ENCODE measurements at regions not wholly inside any gene's neighbourhood (a gene's known extent, or its start where the extent isn't known, plus 50 kb on each side); places are given as distances from the start of the nearest gene placed in this dataset.

DNA sequence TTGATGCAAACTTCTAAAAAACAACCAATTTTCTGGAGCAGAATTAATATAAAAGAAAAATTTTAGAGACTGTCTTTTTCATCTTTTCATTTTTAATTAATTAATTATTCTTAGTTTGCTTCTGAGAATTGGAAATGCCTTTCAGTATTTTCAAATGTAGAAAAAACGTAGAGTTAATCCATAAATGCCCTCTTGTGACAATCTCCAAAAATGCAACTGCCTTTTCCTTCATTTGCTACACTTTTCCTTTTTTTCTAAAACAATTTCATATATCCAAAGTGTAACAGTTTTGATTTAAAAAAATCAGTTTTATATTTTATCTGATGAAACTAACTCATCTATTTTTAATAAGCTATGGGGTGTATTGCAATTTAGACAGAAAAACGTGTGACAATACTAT is 409.3 kb downstream of the PRKD1 start:
- intact Hi-C loops (cut with DNase I) = no loop called here
- H3K36me3 ChIP-seq = no peaks in the 10 kb centered on the region
- H3K4me1 ChIP-seq (replicated peaks) = no peaks in the 10 kb centered on the region
- H3K27me3 ChIP-seq (replicated peaks; ENCODE audit: insufficient read depth) = no peaks in the 10 kb centered on the region
- 22% methylated on average over 2 of the region's 2 CpGs for whole genome bisulfite sequencing
- H3K4me3 ChIP-seq = no peak overlapping the region
- no peaks in the 10 kb centered on the region for H3K9me3 ChIP-seq
- TF ChIP-seq CTCF (IDR thresholded peaks at IDR 0.05) (no peak), POLR2A (IDR thresholded peaks at IDR 0.05) (no peak), POLR2AphosphoS5 (IDR thresholded peaks at IDR 0.05) (no peak)
- no peak overlapping the region for H3K27ac ChIP-seq
- no peak for DNase-seq (ENCODE audit: low spot score)

- H3K27ac ChIP-seq = no peak overlapping the region
- no peaks in the 10 kb centered on the region for H3K9me3 ChIP-seq
- no peak for DNase-seq (ENCODE audit: low spot score)
- no peaks in the 10 kb centered on the region for H3K36me3 ChIP-seq
- intact Hi-C loops (cut with DNase I) = no loop called here
- TF ChIP-seq CTCF (IDR thresholded peaks at IDR 0.05) (no peak), POLR2A (IDR thresholded peaks at IDR 0.05) (no peak), POLR2AphosphoS5 (IDR thresholded peaks at IDR 0.05) (no peak)
- H3K27me3 ChIP-seq (replicated peaks; ENCODE audit: insufficient read depth) = no peaks in the 10 kb centered on the region
- no peak overlapping the region for H3K4me3 ChIP-seq
- no peaks in the 10 kb centered on the region for H3K4me1 ChIP-seq (replicated peaks)
- 37% methylated on average over 2 of the region's 2 CpGs for WGBS
Measured at GRCh38 chr14:29521526-29522137, 406.0 kb downstream of the PRKD1 start.

Small RNAs in the stretch of these regions (small RNA-seq; reads per million reads assigned to genes)
- 0 reads per million in 2 donors for gene RF00019
- gene RNU11-5P = 0 reads per million in 2 donors
- 0 reads per million in 2 donors for gene RNU6-864P
